ENCODE measurements at regions not wholly inside any gene's neighbourhood (a gene's known extent, or its start where the extent isn't known, plus 50 kb on each side); places are given as distances from the start of the nearest gene placed in this dataset.
A peak's percentile ranks its signal among the peaks of the same experiment; 100 is the strongest.

DNA sequence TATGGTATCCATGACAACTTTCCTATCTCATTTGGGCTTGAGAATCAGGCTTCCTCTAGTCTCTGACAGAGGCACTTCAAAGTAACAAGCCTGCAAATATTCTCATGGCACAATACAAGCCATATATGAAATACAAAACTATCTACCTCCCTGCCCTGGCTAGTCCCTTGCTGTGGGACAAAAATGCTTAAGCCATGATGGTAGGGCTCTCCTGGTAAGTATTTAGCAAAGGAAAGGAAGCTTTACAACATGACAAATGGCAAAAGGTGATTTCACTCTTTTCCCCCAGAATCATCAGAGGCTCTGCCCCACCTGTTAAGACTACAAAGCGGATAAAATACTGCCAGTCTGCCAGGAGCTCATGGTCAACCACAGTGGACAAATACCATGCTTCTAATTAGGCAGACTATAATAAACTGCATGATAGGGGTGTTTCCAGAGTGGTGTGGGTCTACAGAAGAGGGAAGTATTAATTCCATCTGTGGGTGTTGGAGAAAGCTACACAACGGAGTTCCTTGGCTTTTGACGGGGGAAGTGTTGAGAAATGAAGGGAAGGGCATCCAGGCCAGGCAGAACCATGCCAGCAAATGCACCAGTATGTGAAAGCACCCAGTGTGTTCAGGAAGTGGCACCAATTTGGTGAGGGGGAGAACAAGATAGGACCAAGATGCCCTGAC lies 92.9 kb downstream of the SPTSSA start:
- H3K36me3 ChIP-seq (ENCODE audit: insufficient read depth, low read length) = no peaks in the 10 kb centered on the region
- no peaks in the 10 kb centered on the region for H4K20me1 ChIP-seq (ENCODE audit: insufficient read depth, low read length)
- no peak overlapping the region for H3K4me3 ChIP-seq (ENCODE audit: insufficient read depth, low read length)
- TF ChIP-seq, protein P1, sequence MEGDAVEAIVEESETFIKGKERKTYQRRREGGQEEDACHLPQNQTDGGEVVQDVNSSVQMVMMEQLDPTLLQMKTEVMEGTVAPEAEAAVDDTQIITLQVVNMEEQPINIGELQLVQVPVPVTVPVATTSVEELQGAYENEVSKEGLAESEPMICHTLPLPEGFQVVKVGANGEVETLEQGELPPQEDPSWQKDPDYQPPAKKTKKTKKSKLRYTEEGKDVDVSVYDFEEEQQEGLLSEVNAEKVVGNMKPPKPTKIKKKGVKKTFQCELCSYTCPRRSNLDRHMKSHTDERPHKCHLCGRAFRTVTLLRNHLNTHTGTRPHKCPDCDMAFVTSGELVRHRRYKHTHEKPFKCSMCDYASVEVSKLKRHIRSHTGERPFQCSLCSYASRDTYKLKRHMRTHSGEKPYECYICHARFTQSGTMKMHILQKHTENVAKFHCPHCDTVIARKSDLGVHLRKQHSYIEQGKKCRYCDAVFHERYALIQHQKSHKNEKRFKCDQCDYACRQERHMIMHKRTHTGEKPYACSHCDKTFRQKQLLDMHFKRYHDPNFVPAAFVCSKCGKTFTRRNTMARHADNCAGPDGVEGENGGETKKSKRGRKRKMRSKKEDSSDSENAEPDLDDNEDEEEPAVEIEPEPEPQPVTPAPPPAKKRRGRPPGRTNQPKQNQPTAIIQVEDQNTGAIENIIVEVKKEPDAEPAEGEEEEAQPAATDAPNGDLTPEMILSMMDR (IDR thresholded peaks at IDR 0.05; ENCODE audit: extremely low read depth, low read depth, low read length) = no peak
- H2AFZ ChIP-seq (ENCODE audit: low read length) = no peak overlapping the region
- no peaks in the 10 kb centered on the region for H3K79me2 ChIP-seq (ENCODE audit: insufficient read depth, low read length)
- H3K9me3 ChIP-seq (ENCODE audit: low read depth, low read length) = no peaks in the 10 kb centered on the region
- peaks cover 6% of the 10 kb centered on the region for H3K27me3 ChIP-seq (ENCODE audit: insufficient read depth, low read length)
- no peak for DNase-seq (ENCODE audit: insufficient read length, low spot score, missing footprints)
- H3K27ac ChIP-seq (ENCODE audit: low read depth, low read length) = no peak overlapping the region
- H3K4me2 ChIP-seq (ENCODE audit: insufficient read depth, low read length) = no peak overlapping the region
- H3K4me1 ChIP-seq (ENCODE audit: insufficient read depth, low read length) = no peaks in the 10 kb centered on the region

DNA sequence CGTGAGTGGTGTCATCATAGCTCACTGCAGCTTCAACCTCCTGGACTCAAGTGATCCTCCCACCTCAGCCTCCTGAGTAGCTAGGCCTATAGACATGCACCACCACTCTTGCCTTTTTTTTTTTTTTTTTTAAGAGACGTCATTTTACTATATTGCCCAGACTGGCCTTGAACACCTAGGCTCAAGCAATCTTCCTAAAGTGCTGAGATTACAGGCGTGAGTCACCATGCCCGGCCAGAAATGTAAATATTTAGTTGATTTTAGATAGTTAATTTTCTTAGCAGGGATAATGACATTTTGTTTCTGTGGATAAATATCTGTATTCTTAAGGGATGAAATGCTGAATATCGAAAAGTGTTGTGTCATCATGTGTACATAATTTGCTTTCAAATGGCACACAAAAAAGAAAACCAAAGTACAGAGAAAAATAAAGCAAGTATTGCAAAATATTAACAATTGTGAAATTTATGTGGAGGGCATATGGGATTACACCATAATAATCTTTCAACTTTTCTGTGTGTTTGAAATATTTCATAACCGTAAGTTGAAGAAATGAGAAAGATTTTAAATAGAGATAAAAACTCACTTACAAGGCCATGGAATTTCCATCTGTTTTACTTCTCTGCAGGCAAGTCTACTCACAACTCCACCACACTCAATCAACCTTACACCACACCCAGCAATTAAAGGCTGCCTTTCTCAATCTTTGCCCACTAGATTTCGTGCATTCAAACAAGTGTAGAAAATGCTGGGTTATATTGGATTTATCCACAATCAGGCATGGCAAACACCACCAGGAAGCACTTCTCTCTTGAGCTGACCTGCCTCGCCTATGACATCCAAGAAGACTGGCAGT lies 93.7 kb downstream of the SPTSSA start:
- TF ChIP-seq, protein P1 (IDR thresholded peaks at IDR 0.05; ENCODE audit: extremely low read depth, low read depth, low read length) = no peak
- DNase-seq (ENCODE audit: insufficient read length, low spot score, missing footprints) = no peak
- no peaks in the 10 kb centered on the region for H3K4me1 ChIP-seq (ENCODE audit: insufficient read depth, low read length)
- no peaks in the 10 kb centered on the region for H3K9me3 ChIP-seq (ENCODE audit: low read depth, low read length)
- no peaks in the 10 kb centered on the region for H4K20me1 ChIP-seq (ENCODE audit: insufficient read depth, low read length)
- H3K27ac ChIP-seq (ENCODE audit: low read depth, low read length) = no peak overlapping the region
- H2AFZ ChIP-seq (ENCODE audit: low read length) = no peak overlapping the region
- no peaks in the 10 kb centered on the region for H3K79me2 ChIP-seq (ENCODE audit: insufficient read depth, low read length)
- peaks cover 6% of the 10 kb centered on the region for H3K27me3 ChIP-seq (ENCODE audit: insufficient read depth, low read length)
- H3K4me2 ChIP-seq (ENCODE audit: insufficient read depth, low read length) = no peak overlapping the region
- no peak overlapping the region for H3K4me3 ChIP-seq (ENCODE audit: insufficient read depth, low read length)
- no peaks in the 10 kb centered on the region for H3K36me3 ChIP-seq (ENCODE audit: insufficient read depth, low read length)

DNA sequence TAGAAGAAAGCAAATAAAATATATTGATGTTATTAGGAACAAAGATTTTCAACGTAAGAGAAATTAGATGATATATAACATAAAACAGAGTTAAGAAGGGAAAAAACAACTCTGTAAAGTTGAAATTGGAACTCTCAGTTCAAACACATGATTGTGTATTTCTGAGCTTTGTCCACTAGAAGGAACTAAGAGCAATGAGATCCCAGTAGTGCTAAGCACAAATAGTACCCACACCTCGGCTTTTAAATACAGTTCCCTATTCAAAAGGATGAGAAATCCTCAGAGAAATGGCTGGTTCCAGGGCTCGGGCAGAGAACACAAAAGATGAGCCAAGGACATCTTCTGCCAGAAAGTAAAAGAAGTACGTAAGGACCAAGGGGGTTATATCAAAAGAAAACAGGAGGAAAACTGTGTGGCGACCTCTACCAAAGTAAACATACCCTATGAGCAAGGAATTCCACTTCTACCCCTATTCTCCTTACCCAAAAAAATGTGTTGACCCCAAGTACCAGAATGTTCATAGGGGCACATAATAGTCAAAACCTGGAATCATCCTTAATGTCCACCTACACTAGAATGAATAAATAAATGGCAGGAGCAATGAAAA lies 96.6 kb downstream of the SPTSSA start:
- H3K4me1 ChIP-seq (ENCODE audit: insufficient read depth, low read length) = no peaks in the 10 kb centered on the region
- H3K79me2 ChIP-seq (ENCODE audit: insufficient read depth, low read length) = no peaks in the 10 kb centered on the region
- no peaks in the 10 kb centered on the region for H4K20me1 ChIP-seq (ENCODE audit: insufficient read depth, low read length)
- peak overlapping the region; percentile 58 for H3K4me2 ChIP-seq (ENCODE audit: insufficient read depth, low read length)
- no peaks in the 10 kb centered on the region for H3K9me3 ChIP-seq (ENCODE audit: low read depth, low read length)
- H3K4me3 ChIP-seq (ENCODE audit: insufficient read depth, low read length) = peak overlapping the region; percentile 37
- TF ChIP-seq, protein P1 (IDR thresholded peaks at IDR 0.05; ENCODE audit: extremely low read depth, low read depth, low read length) = peak; percentile 37
- H3K27me3 ChIP-seq (ENCODE audit: insufficient read depth, low read length) = no peaks in the 10 kb centered on the region
- no peak for DNase-seq (ENCODE audit: insufficient read length, low spot score, missing footprints)
- H3K36me3 ChIP-seq (ENCODE audit: insufficient read depth, low read length) = no peaks in the 10 kb centered on the region
- H2AFZ ChIP-seq (ENCODE audit: low read length) = no peak overlapping the region
- H3K27ac ChIP-seq (ENCODE audit: low read depth, low read length) = no peak overlapping the region

DNA sequence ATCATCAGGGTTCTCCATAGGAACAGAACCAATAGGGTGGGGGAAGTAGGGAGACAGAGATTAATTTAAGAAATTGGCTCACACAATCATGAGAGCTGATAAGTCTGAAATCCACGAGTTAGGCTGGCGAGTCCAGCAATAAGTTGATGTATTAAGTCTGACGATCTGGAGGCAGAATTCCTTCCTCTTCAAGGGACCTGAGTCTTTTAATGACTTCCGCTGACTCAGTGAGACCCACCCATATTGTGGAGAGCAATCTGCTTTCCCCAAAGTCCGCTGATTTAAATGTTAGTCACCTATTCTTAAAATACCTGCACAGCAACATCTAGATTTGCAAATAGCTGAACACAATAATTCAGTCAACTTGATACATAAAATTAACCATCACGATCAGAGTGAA lies 97.8 kb downstream of the SPTSSA start:
- Histone ChIP-seq H3K9me3 (ENCODE audit: low read depth, low read length) (no peaks in the 10 kb centered on the region), H3K27me3 (ENCODE audit: insufficient read depth, low read length) (no peaks in the 10 kb centered on the region), H4K20me1 (ENCODE audit: insufficient read depth, low read length) (no peaks in the 10 kb centered on the region), H3K4me3 (ENCODE audit: insufficient read depth, low read length) (no peak overlapping the region), H3K36me3 (ENCODE audit: insufficient read depth, low read length) (no peaks in the 10 kb centered on the region), H3K27ac (ENCODE audit: low read depth, low read length) (no peak overlapping the region), H3K79me2 (ENCODE audit: insufficient read depth, low read length) (no peaks in the 10 kb centered on the region), H2AFZ (ENCODE audit: low read length) (peak overlapping the region; percentile 10), H3K4me2 (ENCODE audit: insufficient read depth, low read length) (no peak overlapping the region), H3K4me1 (ENCODE audit: insufficient read depth, low read length) (no peaks in the 10 kb centered on the region)
- no peak for DNase-seq (ENCODE audit: insufficient read length, low spot score, missing footprints)
- TF ChIP-seq, protein P1 (IDR thresholded peaks at IDR 0.05; ENCODE audit: extremely low read depth, low read depth, low read length) = no peak

All from osteoblast (primary cell).